Dermis microvascular lymphatic vessel endothelial cell (primary cell): ENCODE measurements at regions not wholly inside any gene's neighbourhood (a gene's known extent, or its start where the extent isn't known, plus 50 kb on each side); places are given as distances from the start of the nearest gene placed in this dataset.

Experiments used
- DNase-seq, 2 donors: peaks; one replicate each; pipeline versions ENCODE4 v3.0.0 to v3.0.0-alpha.2; 2010; ENCODE audit warnings: low read depth in 2 of 2

- DNase-seq = no peak
Observed at GRCh38 chr15:92565351-92566125, 90.0 kb downstream of the FAM174B start.

DNA sequence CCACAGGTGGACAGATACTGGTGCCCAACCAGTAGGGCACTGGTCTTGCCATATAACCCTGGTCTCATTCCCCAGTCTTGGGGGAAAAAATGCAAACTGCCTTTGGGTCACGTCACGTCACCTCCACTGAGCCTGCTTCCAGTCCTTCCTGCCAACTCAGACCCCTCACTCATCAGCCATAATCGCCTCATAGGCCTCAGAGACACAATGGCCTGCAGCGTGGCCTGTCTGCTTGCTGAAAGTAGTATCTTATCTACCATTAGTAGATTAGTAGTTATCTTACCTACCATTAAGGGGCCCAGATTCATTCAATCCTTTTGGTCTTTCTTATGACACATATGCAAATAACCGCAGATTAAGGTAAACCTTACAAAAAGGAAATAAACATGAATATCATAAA lies 93.8 kb downstream of the FAM174B start:
- no peak for DNase-seq

- DNase-seq = no peak
Observed at GRCh38 chr15:92553317-92553716, 102.3 kb downstream of the FAM174B start.

DNA sequence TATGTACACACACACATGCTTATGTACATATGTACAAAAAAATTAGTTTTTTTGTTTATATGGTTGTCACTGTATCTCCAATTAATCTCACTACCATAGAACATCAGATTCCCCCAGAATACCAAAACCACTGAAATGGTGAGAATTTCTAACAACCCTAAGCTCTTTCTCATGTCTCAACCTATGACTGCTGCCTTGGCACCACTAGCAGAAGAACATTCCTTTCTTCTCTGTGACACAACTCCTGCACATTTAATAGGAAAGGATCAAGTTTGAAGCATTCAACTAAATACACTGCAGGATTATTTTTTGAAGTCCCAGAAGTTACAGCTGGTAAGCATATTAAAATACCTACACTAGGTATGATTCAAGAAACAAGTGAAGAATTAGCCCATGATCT lies 109.6 kb downstream of the FAM174B start:
- DNase-seq = no peak

DNA sequence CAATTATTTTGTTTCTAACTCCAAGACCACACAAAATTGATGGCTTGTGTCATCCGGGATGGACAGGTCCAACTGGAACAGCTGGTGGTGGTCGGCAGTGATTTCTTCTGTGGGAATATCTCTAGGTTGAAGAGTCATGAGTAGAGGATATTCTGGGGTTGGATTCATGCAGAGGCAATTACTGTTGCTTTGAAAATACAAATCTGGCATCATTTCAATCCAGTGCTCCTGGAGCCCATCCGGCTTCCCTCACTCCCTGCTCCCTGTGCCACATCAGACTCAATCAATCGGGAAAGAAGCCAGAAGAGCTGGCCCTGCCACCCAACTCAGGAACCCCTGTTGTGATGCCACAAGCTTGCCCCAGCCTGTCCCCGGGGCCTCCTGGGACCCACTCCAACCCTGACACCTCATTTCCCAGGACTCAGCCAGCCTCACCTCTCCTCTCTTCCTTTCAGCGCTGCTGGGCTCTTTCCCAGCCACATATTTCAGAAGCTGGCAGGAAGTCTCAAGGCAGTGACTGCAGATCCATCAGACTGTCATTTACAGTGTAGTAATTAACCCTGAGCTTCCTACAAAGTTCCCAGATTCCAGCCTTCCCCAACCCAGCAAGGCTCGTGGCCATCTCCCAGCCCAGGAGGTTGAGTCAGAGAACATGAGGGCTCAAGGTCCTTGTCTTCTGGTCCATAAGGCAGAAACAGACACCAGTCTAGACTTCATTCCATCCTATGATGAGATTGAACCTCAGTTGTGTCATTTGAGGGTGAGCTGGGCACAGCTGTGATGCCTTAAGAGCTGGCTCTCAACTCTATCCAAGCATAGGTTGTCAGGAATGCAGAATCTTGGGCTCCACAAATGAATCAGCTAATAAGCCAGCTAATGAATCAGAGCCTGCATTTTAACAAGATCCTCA lies 114.0 kb downstream of the FAM174B start:
- no peak for DNase-seq

- no peak for DNase-seq
Observed at GRCh38 chr15:92538115-92538514, 117.5 kb downstream of the FAM174B start.

GRCh38 chr15:92533298-92533697 lies 122.3 kb downstream of the FAM174B start:
- DNase-seq = peak in 1 of 2 donors; percentile 87

DNA sequence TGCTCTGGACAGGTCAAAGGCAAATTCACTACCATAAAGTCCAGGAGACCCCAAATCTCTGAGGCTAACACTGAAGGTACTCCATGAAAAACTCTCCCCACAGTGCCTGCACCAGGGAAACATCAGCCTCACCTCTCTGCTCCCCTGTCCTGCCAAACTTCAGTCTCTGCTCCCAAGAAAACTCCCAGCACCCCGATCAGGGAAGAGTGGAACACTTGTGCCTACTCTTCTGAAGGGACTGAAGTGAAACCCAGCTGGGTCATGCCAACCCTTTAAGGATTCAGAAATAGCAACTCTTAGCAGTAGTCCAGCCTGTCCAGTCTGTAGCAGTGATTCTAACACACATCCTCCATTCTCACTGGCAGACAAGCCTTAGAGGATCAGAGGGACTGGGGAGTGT lies 124.2 kb downstream of the FAM174B start:
- no peak for DNase-seq

- DNase-seq = peak in 1 of 2 donors; percentile 5
Observed at GRCh38 chr15:92528736-92529135, 126.8 kb downstream of the FAM174B start.

- DNase-seq = peak in 1 of 2 donors; percentile 47
Observed at GRCh38 chr15:92527197-92527596, 128.4 kb downstream of the FAM174B start.

GRCh38 chr15:92525758-92526245 lies 129.8 kb downstream of the FAM174B start:
- no peak for DNase-seq

DNA sequence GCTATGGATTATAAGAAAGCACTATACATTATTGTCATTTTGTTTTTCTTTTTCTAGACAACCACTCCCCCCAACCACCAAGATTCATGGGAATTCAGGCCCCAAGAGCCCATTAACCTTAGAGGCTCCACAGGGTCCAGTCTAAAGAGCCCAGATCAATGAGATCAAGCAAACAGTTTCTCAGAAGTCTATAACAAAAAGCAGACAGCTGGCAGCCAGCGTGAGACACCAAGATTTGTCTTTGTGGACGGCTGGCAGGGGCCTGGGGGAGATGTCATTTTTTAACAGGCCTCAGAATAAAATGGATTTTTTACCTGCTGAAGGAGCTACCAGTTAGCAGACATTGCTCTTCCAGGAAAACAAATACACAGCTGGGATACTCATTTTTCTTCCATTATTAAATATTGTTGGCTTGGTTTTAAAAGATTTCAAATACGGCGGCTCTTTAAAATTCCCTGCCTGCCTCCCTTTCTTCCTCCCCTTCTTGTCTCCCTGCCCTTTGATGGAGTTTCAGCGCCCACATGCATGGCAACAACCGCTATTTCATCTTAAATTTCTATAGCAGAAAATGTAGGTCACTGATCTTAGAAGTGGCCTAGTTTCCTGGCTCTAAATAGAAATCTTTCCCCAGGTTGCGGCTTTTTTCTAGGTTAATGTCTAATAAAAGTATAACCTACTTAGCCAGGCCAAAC lies 130.6 kb downstream of the FAM174B start:
- DNase-seq = no peak

DNA sequence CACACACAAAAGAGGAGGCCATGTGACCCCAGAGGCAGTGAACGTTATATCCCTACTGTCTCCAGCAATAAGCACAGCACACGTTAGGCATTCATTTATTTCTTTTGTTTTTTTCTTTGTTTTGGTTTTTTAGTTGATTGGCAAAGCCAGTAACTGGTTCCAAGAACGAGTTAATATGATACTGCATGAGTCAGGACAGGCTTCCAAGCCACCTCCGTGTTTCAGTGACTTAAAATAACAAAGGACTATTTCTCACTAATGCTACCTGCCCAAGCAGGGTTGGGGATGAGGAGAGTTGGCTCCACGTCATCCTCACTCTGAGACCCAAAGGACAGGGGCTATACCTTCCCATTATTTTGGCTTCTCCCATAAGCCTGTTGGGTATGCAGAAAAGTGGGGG lies 130.5 kb downstream of the ST8SIA2 start:
- peak in 1 of 2 donors; percentile 23 for DNase-seq

DNA sequence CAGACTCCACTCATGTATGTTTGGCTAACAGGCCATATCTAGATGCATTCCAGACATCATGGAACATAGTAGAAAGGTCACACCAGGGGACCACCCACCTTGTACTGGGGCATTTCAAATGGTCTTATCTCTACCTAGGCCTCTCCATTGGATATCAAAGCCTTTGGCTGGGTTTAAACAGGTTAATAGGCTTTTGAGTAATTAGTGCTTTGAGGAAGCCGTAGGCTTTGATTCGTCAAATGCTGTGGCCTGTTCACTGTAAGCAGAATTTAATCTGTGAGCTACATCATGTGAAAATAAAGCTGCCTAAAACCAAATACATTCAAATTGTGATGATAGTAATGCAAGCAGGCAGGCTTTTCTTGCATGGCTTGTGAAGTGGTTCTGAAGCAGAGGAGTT lies 129.5 kb downstream of the ST8SIA2 start:
- DNase-seq = no peak

DNA sequence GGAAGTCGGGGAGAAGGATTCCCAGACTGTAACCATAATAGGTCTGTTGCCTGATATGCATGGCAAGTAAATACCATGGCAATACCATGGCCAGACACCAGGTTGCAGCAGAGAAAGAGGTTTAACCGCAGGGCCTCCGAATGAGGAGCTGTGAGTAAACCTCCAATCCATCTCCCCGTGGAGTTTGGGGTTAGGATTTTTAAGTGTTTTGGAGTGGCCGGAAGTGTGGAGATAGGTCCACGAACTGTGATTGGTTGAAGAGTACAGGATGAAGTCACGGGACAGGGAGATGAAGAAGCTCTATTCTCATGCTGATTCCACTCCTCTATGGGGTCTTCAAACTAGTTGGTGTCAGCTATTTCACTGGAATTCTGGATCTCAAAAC lies 127.9 kb downstream of the ST8SIA2 start:
- DNase-seq = peak; percentile 72 to 79

GRCh38 chr15:92520914-92521623 lies 127.4 kb downstream of the ST8SIA2 start:
- DNase-seq = peak in 1 of 2 donors; percentile 10

- no peak for DNase-seq
Observed at GRCh38 chr15:92519709-92520108, 126.0 kb downstream of the ST8SIA2 start.
